ENCODE measurements at regions not wholly inside any gene's neighbourhood (a gene's known extent, or its start where the extent isn't known, plus 50 kb on each side); places are given as distances from the start of the nearest gene placed in this dataset.
"Not testable (repeated sequence)": the region's sequence is repeated elsewhere in the genome, so short reads cannot be mapped to it uniquely, and the experiment has no call there.

GRCh38 chr3:145294572-145294971 lies 866.4 kb downstream of the PLOD2 start:
- no peak overlapping the region for H3K9ac ChIP-seq (ENCODE audit: low read length)
- no peaks in the 10 kb centered on the region for H3K79me2 ChIP-seq (ENCODE audit: insufficient read depth, low read length)
- no peaks in the 10 kb centered on the region for H4K20me1 ChIP-seq (ENCODE audit: insufficient read depth, low read length)
- no peaks in the 10 kb centered on the region for H3K36me3 ChIP-seq (ENCODE audit: insufficient read depth, low read length)
- no peaks in the 10 kb centered on the region for H3K4me1 ChIP-seq (ENCODE audit: insufficient read depth, low read length, severe bottlenecking)
- H3K9me3 ChIP-seq (ENCODE audit: low read length): no peaks in the 10 kb centered on the region
- H3K4me2 ChIP-seq (ENCODE audit: low read length): no peak overlapping the region
- H3K4me3 ChIP-seq (ENCODE audit: low read depth, low read length, poor library complexity, severe bottlenecking): no peak overlapping the region
- H2AFZ ChIP-seq (ENCODE audit: low read length): no peak overlapping the region
- no peaks in the 10 kb centered on the region for H3K27me3 ChIP-seq (ENCODE audit: insufficient read depth, low read length)
- H3K9me2 ChIP-seq (ENCODE audit: low read depth, low read length): no peaks in the 10 kb centered on the region
- no peak overlapping the region for H3K27ac ChIP-seq (ENCODE audit: low read depth, low read length, poor library complexity, severe bottlenecking)
- H3F3A ChIP-seq (ENCODE audit: insufficient read depth, low read length): no peaks in the 10 kb centered on the region
- no peak for TF ChIP-seq EZH2 (IDR thresholded peaks at IDR 0.05; ENCODE audit: borderline replicate concordance, low read length)
- no peak for TF ChIP-seq CTCF (IDR thresholded peaks at IDR 0.05; ENCODE audit: low read length)

GRCh38 chr3:145307272-145307671 lies 853.7 kb downstream of the PLOD2 start:
- no peaks in the 10 kb centered on the region for H3K27me3 ChIP-seq (ENCODE audit: insufficient read depth, low read length)
- no peaks in the 10 kb centered on the region for H3K4me1 ChIP-seq (ENCODE audit: insufficient read depth, low read length, severe bottlenecking)
- H3F3A ChIP-seq (ENCODE audit: insufficient read depth, low read length): no peaks in the 10 kb centered on the region
- H3K9me3 ChIP-seq (ENCODE audit: low read length): no peaks in the 10 kb centered on the region
- no peak overlapping the region for H3K4me3 ChIP-seq (ENCODE audit: low read depth, low read length, poor library complexity, severe bottlenecking)
- H3K4me2 ChIP-seq (ENCODE audit: low read length): no peak overlapping the region
- no peaks in the 10 kb centered on the region for H3K9me2 ChIP-seq (ENCODE audit: low read depth, low read length)
- no peaks in the 10 kb centered on the region for H3K36me3 ChIP-seq (ENCODE audit: insufficient read depth, low read length)
- H3K27ac ChIP-seq (ENCODE audit: low read depth, low read length, poor library complexity, severe bottlenecking): no peak overlapping the region
- no peak for TF ChIP-seq CTCF (IDR thresholded peaks at IDR 0.05; ENCODE audit: low read length)
- TF ChIP-seq EZH2 (IDR thresholded peaks at IDR 0.05; ENCODE audit: borderline replicate concordance, low read length): no peak
- H4K20me1 ChIP-seq (ENCODE audit: insufficient read depth, low read length): no peaks in the 10 kb centered on the region
- no peaks in the 10 kb centered on the region for H3K79me2 ChIP-seq (ENCODE audit: insufficient read depth, low read length)
- H3K9ac ChIP-seq (ENCODE audit: low read length): no peak overlapping the region
- H2AFZ ChIP-seq (ENCODE audit: low read length): no peak overlapping the region

- Histone ChIP-seq H3K4me3 (ENCODE audit: low read depth, low read length, poor library complexity, severe bottlenecking) (no peak overlapping the region), H3K27ac (ENCODE audit: low read depth, low read length, poor library complexity, severe bottlenecking) (no peak overlapping the region), H3K9me2 (ENCODE audit: low read depth, low read length) (no peaks in the 10 kb centered on the region), H3K4me2 (ENCODE audit: low read length) (no peak overlapping the region), H3K27me3 (ENCODE audit: insufficient read depth, low read length) (no peaks in the 10 kb centered on the region), H4K20me1 (ENCODE audit: insufficient read depth, low read length) (no peaks in the 10 kb centered on the region), H3F3A (ENCODE audit: insufficient read depth, low read length) (no peaks in the 10 kb centered on the region), H3K9ac (ENCODE audit: low read length) (no peak overlapping the region), H2AFZ (ENCODE audit: low read length) (no peak overlapping the region), H3K79me2 (ENCODE audit: insufficient read depth, low read length) (no peaks in the 10 kb centered on the region), H3K36me3 (ENCODE audit: insufficient read depth, low read length) (no peaks in the 10 kb centered on the region), H3K4me1 (ENCODE audit: insufficient read depth, low read length, severe bottlenecking) (no peaks in the 10 kb centered on the region), H3K9me3 (ENCODE audit: low read length) (no peaks in the 10 kb centered on the region)
- TF ChIP-seq EZH2 (IDR thresholded peaks at IDR 0.05; ENCODE audit: borderline replicate concordance, low read length) (no peak), CTCF (IDR thresholded peaks at IDR 0.05; ENCODE audit: low read length) (no peak)
Observed at GRCh38 chr3:145313751-145314150, 847.2 kb downstream of the PLOD2 start.

GRCh38 chr3:145316253-145316652 lies 844.7 kb downstream of the PLOD2 start:
- not testable (repeated sequence) for H3K36me3 ChIP-seq (ENCODE audit: insufficient read depth, low read length); H3K79me2 ChIP-seq (ENCODE audit: insufficient read depth, low read length); H3K27me3 ChIP-seq (ENCODE audit: insufficient read depth, low read length); H3K9ac ChIP-seq (ENCODE audit: low read length); H3K27ac ChIP-seq (ENCODE audit: low read depth, low read length, poor library complexity, severe bottlenecking); H2AFZ ChIP-seq (ENCODE audit: low read length); H3F3A ChIP-seq (ENCODE audit: insufficient read depth, low read length); H3K9me2 ChIP-seq (ENCODE audit: low read depth, low read length); H4K20me1 ChIP-seq (ENCODE audit: insufficient read depth, low read length); H3K4me3 ChIP-seq (ENCODE audit: low read depth, low read length, poor library complexity, severe bottlenecking); H3K4me2 ChIP-seq (ENCODE audit: low read length); H3K9me3 ChIP-seq (ENCODE audit: low read length); H3K4me1 ChIP-seq (ENCODE audit: insufficient read depth, low read length, severe bottlenecking)
